GM23338 (cell line): ENCODE measurements at regions not wholly inside any gene's neighbourhood (a gene's known extent, or its start where the extent isn't known, plus 50 kb on each side); places are given as distances from the start of the nearest gene placed in this dataset.

Source experiments
- ATAC-seq: fragments of 200-7000 bp; cut with Tn5 transposase; 3 replicates; pipeline ENCODE4 v1.9.1; 2020
- DNase-seq: peaks from one replicate; pipeline ENCODE4 v3.0.0-alpha.2; 2015; ENCODE audit warnings: low spot score
- H2AFZ ChIP-seq: fragments of 200-600 bp; sonication (generic); 2 replicates; pipeline ENCODE4 v1.8.0; 2016; ENCODE audit warnings: antibody characterized with exemption, mild to moderate bottlenecking, moderate library complexity
- H3F3A ChIP-seq: fragments of 200-600 bp; sonication (generic); replicated peaks from 2 replicates; pipeline ENCODE4 v1.8.0; 2017; ENCODE audit warnings: antibody characterized with exemption, mixed run types, low read depth
- H3K27ac ChIP-seq: fragments of 200-600 bp; sonication (generic); 2 replicates; pipeline ENCODE4 v1.6.1; 2016; ENCODE audit warnings: low read depth
- H3K27me3 ChIP-seq: fragments of 200-600 bp; sonication (generic); 2 replicates; pipeline ENCODE4 v1.8.0; 2016; ENCODE audit warnings: mild to moderate bottlenecking, mixed run types, moderate library complexity; ENCODE audit not compliant: insufficient read depth
- H3K36me3 ChIP-seq: fragments of 200-600 bp; sonication (generic); 2 replicates; pipeline ENCODE4 v1.8.0; 2016; ENCODE audit warnings: mild to moderate bottlenecking; ENCODE audit not compliant: insufficient read depth
- H3K4me1 ChIP-seq: fragments of 200-600 bp; sonication (generic); 2 replicates; pipeline ENCODE4 v1.8.0; 2016; ENCODE audit warnings: mild to moderate bottlenecking, moderate library complexity; ENCODE audit not compliant: insufficient read depth
- H3K4me2 ChIP-seq: fragments of 200-600 bp; sonication (generic); 2 replicates; pipeline ENCODE4 v1.7.1; 2017; ENCODE audit warnings: mixed run types
- H3K4me3 ChIP-seq: fragments of 200-600 bp; sonication (generic); 2 replicates; pipeline ENCODE4 v1.6.1; 2016; ENCODE audit warnings: mixed run types
- H3K79me2 ChIP-seq: fragments of 200-600 bp; sonication (generic); replicated peaks from 2 replicates; pipeline ENCODE4 v1.8.0; 2017; ENCODE audit warnings: mild to moderate bottlenecking; ENCODE audit not compliant: insufficient read depth
- H3K9me2 ChIP-seq: fragments of 200-600 bp; sonication (generic); 2 replicates; pipeline ENCODE4 v1.8.0; 2017; ENCODE audit not compliant: insufficient read depth
- H4K20me1 ChIP-seq: fragments of 200-600 bp; sonication (generic); replicated peaks from 2 replicates; pipeline ENCODE4 v1.8.0; 2017; ENCODE audit warnings: mild to moderate bottlenecking; ENCODE audit not compliant: insufficient read depth
- H3K27ac Mint-ChIP-seq: 2 replicates; pipeline ENCODE4 v1.8.0; 2020; ENCODE audit warnings: inconsistent platforms, mild to moderate bottlenecking, moderate library complexity, mixed read lengths
- H3K27me3 Mint-ChIP-seq: 3 replicates; pipeline ENCODE4 v1.8.0; 2022; ENCODE audit warnings: low read depth, mild to moderate bottlenecking, moderate library complexity, mixed read lengths, inconsistent platforms; ENCODE audit not compliant: insufficient read depth, poor library complexity
- H3K36me3 Mint-ChIP-seq: 3 replicates; pipeline ENCODE4 v1.8.0; 2021; ENCODE audit warnings: low read depth, mild to moderate bottlenecking, inconsistent platforms, moderate library complexity, mixed read lengths
- H3K4me1 Mint-ChIP-seq: 3 replicates; pipeline ENCODE4 v1.8.0; 2020; ENCODE audit warnings: mild to moderate bottlenecking, inconsistent platforms, mixed read lengths
- H3K4me3 Mint-ChIP-seq: 3 replicates; pipeline ENCODE4 v1.8.0; 2021; ENCODE audit warnings: moderate library complexity, mild to moderate bottlenecking, inconsistent platforms, mixed read lengths
- H3K9me3 Mint-ChIP-seq: 3 replicates; pipeline ENCODE4 v1.8.0; 2020; ENCODE audit warnings: moderate library complexity, mild to moderate bottlenecking, inconsistent platforms, mixed read lengths
- CREB1 ChIP-seq: fragments of 250-450 bp; sonication (Bioruptor Pico); IDR thresholded peaks from 2 replicates; pipeline ENCODE4 v1.5.0; 2020; ENCODE audit warnings: low read depth, mild to moderate bottlenecking, moderate library complexity
- EZH2 ChIP-seq: fragments of 200-600 bp; sonication (generic); IDR thresholded peaks from one replicate; pipeline ENCODE4 v1.8.0; 2017; ENCODE audit warnings: antibody characterized with exemption, mild to moderate bottlenecking, low read depth; ENCODE audit not compliant: unreplicated experiment
- EZH2phosphoT487 ChIP-seq: fragments of 200-600 bp; sonication (generic); IDR thresholded peaks from one replicate; pipeline ENCODE4 v1.8.1; 2018; ENCODE audit warnings: antibody characterized with exemption; ENCODE audit not compliant: unreplicated experiment
- JUNB ChIP-seq: IDR thresholded peaks from one replicate; pipeline ENCODE4 v1.6.1; 2016; ENCODE audit warnings: antibody characterized with exemption; ENCODE audit not compliant: unreplicated experiment
- NANOG ChIP-seq: IDR thresholded peaks from 2 replicates; pipeline ENCODE4 v1.6.1; 2016; ENCODE audit warnings: antibody characterized with exemption, borderline replicate concordance
- POLR2AphosphoS5 ChIP-seq: IDR thresholded peaks from 2 replicates; pipeline ENCODE4 v1.6.1; 2016; ENCODE audit warnings: antibody characterized with exemption, low read depth
- STAT1 ChIP-seq: IDR thresholded peaks from one replicate; pipeline ENCODE4 v1.6.1; 2016; ENCODE audit warnings: antibody characterized with exemption; ENCODE audit not compliant: unreplicated experiment
- ZNF114 ChIP-seq: fragments of 250-450 bp; sonication (Bioruptor Pico); IDR thresholded peaks from 2 replicates; pipeline ENCODE4 v1.5.0; 2020; ENCODE audit warnings: mild to moderate bottlenecking, moderate library complexity
- ZNF331 ChIP-seq: fragments of 250-450 bp; sonication (Bioruptor Pico); IDR thresholded peaks from 2 replicates; pipeline ENCODE4 v1.5.0; 2020; ENCODE audit warnings: low read depth, mild to moderate bottlenecking, moderate library complexity
- TF ChIP-seq, protein P1 (sequence below): IDR thresholded peaks from 2 replicates; pipeline ENCODE4 v1.6.1; 2016; ENCODE audit warnings: antibody characterized with exemption
- TF ChIP-seq, protein P2 (sequence below): IDR thresholded peaks from one replicate; pipeline ENCODE4 v1.6.1; 2018; ENCODE audit warnings: antibody characterized with exemption; ENCODE audit not compliant: unreplicated experiment
- TF ChIP-seq, protein P3 (sequence below), 2 experiments: fragments of 200-600 bp in 1 of 2; sonication (generic) in 1 of 2; conservative IDR thresholded peaks; 2 replicates each; pipeline versions ENCODE4 v1.5.1 to v1.6.1; 2016 to 2017; ENCODE audit warnings: antibody characterized with exemption in 2 of 2, low read depth in 2 of 2, mild to moderate bottlenecking in 2 of 2, moderate library complexity in 1 of 2
- TF ChIP-seq, protein P4 (sequence below): fragments of 250-450 bp; sonication (Bioruptor Pico); IDR thresholded peaks from 2 replicates; pipeline ENCODE4 v1.5.0; 2020; ENCODE audit warnings: mild to moderate bottlenecking, moderate library complexity

DNA sequence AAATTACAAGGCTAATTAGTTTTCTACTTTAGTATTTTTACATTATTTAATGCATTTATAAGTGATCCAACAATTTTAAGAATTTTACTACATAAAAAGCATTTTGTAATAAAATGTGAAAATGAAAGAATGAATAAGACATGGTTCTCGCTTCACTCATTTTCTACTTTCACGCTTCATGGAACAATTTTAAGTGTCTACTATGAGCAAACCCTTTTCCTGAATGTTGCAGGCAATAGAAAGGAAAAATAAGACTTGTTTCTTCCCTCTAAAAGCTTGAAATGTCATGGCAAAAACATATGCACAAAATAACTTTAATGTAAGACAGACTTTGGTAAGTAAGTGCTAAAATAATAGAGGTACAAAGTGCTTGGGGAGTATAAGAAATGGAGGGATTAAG is 205.7 kb upstream of the HMGA2 start:
- H3K27me3 Mint-ChIP-seq, result peaks cover 2% of the 10 kb centered on the region
- no peaks in the 10 kb centered on the region for H3K79me2 ChIP-seq
- H4K20me1 ChIP-seq, result no peaks in the 10 kb centered on the region
- no peaks in the 10 kb centered on the region for H3K27me3 ChIP-seq
- DNase-seq (no peak), ATAC-seq (no peak)
- no peak overlapping the region for H3K27ac Mint-ChIP-seq
- no peaks in the 10 kb centered on the region for H3K36me3 Mint-ChIP-seq
- H3K27ac ChIP-seq, result no peak overlapping the region
- no peak overlapping the region for H3K4me2 ChIP-seq
- H3K4me3 ChIP-seq, result no peak overlapping the region
- H3F3A ChIP-seq, result no peaks in the 10 kb centered on the region
- H3K9me3 Mint-ChIP-seq, result no peaks in the 10 kb centered on the region
- H3K36me3 ChIP-seq, result no peaks in the 10 kb centered on the region
- H3K4me3 Mint-ChIP-seq, result no peak overlapping the region
- H2AFZ ChIP-seq, result peak overlapping the region; percentile 44; the same call in 1 of the 2 replicates
- no peak for TF ChIP-seq CREB1 (CRISPR knock-in tag)
- no peak for TF ChIP-seq JUNB
- TF ChIP-seq EZH2phosphoT487, result no peak
- TF ChIP-seq ZNF331, result no peak
- no peak for TF ChIP-seq POLR2AphosphoS5
- TF ChIP-seq, protein P1, sequence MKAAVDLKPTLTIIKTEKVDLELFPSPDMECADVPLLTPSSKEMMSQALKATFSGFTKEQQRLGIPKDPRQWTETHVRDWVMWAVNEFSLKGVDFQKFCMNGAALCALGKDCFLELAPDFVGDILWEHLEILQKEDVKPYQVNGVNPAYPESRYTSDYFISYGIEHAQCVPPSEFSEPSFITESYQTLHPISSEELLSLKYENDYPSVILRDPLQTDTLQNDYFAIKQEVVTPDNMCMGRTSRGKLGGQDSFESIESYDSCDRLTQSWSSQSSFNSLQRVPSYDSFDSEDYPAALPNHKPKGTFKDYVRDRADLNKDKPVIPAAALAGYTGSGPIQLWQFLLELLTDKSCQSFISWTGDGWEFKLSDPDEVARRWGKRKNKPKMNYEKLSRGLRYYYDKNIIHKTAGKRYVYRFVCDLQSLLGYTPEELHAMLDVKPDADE, result no peak
- TF ChIP-seq STAT1, result no peak
- no peak for TF ChIP-seq ZNF114
- TF ChIP-seq, protein P2, sequence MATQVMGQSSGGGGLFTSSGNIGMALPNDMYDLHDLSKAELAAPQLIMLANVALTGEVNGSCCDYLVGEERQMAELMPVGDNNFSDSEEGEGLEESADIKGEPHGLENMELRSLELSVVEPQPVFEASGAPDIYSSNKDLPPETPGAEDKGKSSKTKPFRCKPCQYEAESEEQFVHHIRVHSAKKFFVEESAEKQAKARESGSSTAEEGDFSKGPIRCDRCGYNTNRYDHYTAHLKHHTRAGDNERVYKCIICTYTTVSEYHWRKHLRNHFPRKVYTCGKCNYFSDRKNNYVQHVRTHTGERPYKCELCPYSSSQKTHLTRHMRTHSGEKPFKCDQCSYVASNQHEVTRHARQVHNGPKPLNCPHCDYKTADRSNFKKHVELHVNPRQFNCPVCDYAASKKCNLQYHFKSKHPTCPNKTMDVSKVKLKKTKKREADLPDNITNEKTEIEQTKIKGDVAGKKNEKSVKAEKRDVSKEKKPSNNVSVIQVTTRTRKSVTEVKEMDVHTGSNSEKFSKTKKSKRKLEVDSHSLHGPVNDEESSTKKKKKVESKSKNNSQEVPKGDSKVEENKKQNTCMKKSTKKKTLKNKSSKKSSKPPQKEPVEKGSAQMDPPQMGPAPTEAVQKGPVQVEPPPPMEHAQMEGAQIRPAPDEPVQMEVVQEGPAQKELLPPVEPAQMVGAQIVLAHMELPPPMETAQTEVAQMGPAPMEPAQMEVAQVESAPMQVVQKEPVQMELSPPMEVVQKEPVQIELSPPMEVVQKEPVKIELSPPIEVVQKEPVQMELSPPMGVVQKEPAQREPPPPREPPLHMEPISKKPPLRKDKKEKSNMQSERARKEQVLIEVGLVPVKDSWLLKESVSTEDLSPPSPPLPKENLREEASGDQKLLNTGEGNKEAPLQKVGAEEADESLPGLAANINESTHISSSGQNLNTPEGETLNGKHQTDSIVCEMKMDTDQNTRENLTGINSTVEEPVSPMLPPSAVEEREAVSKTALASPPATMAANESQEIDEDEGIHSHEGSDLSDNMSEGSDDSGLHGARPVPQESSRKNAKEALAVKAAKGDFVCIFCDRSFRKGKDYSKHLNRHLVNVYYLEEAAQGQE, result no peak
- TF ChIP-seq, protein P3, sequence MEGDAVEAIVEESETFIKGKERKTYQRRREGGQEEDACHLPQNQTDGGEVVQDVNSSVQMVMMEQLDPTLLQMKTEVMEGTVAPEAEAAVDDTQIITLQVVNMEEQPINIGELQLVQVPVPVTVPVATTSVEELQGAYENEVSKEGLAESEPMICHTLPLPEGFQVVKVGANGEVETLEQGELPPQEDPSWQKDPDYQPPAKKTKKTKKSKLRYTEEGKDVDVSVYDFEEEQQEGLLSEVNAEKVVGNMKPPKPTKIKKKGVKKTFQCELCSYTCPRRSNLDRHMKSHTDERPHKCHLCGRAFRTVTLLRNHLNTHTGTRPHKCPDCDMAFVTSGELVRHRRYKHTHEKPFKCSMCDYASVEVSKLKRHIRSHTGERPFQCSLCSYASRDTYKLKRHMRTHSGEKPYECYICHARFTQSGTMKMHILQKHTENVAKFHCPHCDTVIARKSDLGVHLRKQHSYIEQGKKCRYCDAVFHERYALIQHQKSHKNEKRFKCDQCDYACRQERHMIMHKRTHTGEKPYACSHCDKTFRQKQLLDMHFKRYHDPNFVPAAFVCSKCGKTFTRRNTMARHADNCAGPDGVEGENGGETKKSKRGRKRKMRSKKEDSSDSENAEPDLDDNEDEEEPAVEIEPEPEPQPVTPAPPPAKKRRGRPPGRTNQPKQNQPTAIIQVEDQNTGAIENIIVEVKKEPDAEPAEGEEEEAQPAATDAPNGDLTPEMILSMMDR (conservative IDR thresholded peaks at IDR 0.05; ENCODE audit: low read depth in 2 of 2), result no peak
- no peak for TF ChIP-seq NANOG
- TF ChIP-seq, protein P4, sequence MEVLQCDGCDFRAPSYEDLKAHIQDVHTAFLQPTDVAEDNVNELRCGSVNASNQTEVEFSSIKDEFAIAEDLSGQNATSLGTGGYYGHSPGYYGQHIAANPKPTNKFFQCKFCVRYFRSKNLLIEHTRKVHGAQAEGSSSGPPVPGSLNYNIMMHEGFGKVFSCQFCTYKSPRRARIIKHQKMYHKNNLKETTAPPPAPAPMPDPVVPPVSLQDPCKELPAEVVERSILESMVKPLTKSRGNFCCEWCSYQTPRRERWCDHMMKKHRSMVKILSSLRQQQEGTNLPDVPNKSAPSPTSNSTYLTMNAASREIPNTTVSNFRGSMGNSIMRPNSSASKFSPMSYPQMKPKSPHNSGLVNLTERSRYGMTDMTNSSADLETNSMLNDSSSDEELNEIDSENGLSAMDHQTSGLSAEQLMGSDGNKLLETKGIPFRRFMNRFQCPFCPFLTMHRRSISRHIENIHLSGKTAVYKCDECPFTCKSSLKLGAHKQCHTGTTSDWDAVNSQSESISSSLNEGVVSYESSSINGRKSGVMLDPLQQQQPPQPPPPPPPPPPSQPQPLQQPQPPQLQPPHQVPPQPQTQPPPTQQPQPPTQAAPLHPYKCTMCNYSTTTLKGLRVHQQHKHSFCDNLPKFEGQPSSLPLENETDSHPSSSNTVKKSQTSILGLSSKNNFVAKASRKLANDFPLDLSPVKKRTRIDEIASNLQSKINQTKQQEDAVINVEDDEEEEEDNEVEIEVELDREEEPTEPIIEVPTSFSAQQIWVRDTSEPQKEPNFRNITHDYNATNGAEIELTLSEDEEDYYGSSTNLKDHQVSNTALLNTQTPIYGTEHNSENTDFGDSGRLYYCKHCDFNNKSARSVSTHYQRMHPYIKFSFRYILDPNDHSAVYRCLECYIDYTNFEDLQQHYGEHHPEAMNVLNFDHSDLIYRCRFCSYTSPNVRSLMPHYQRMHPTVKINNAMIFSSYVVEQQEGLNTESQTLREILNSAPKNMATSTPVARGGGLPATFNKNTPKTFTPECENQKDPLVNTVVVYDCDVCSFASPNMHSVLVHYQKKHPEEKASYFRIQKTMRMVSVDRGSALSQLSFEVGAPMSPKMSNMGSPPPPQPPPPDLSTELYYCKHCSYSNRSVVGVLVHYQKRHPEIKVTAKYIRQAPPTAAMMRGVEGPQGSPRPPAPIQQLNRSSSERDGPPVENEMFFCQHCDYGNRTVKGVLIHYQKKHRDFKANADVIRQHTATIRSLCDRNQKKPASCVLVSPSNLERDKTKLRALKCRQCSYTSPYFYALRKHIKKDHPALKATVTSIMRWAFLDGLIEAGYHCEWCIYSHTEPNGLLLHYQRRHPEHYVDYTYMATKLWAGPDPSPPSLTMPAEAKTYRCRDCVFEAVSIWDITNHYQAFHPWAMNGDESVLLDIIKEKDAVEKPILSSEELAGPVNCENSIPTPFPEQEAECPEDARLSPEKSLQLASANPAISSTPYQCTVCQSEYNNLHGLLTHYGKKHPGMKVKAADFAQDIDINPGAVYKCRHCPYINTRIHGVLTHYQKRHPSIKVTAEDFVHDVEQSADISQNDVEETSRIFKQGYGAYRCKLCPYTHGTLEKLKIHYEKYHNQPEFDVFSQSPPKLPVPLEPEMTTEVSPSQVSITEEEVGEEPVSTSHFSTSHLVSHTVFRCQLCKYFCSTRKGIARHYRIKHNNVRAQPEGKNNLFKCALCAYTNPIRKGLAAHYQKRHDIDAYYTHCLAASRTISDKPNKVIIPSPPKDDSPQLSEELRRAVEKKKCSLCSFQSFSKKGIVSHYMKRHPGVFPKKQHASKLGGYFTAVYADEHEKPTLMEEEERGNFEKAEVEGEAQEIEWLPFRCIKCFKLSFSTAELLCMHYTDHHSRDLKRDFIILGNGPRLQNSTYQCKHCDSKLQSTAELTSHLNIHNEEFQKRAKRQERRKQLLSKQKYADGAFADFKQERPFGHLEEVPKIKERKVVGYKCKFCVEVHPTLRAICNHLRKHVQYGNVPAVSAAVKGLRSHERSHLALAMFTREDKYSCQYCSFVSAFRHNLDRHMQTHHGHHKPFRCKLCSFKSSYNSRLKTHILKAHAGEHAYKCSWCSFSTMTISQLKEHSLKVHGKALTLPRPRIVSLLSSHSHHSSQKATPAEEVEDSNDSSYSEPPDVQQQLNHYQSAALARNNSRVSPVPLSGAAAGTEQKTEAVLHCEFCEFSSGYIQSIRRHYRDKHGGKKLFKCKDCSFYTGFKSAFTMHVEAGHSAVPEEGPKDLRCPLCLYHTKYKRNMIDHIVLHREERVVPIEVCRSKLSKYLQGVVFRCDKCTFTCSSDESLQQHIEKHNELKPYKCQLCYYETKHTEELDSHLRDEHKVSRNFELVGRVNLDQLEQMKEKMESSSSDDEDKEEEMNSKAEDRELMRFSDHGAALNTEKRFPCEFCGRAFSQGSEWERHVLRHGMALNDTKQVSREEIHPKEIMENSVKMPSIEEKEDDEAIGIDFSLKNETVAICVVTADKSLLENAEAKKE (CRISPR knock-in tag), result no peak
- TF ChIP-seq EZH2, result no peak
- no peaks in the 10 kb centered on the region for H3K4me1 ChIP-seq
- peaks cover 5% of the 10 kb centered on the region for H3K4me1 Mint-ChIP-seq
- peaks cover 3% of the 10 kb centered on the region; the same call in 1 of the 2 replicates for H3K9me2 ChIP-seq
